Small intestine (tissue), 7 donors: ENCODE measurements at regions not wholly inside any gene's neighbourhood (a gene's known extent, or its start where the extent isn't known, plus 50 kb on each side); places are given as distances from the start of the nearest gene placed in this dataset.

Experiments used
- DNase-seq, 2 donors: peaks; one replicate each; pipeline versions ENCODE4 v3.0.0 to v3.0.0-alpha.2; 2013
- FAIRE-seq: peaks from 2 replicates; lab custom pipeline; 2012; peaks lifted over from hg19 to GRCh38; lab: Jason Lieb, UNC
- H3K27ac ChIP-seq, 3 donors: one replicate each; pipeline ENCODE4 v1.5.1; 2013; ENCODE audit warnings: low read length in 2 of 3, mild to moderate bottlenecking in 2 of 3, control low read depth in 1 of 3, inconsistent platforms in 1 of 3, low read depth in 1 of 3, moderate library complexity in 1 of 3
- H3K27me3 ChIP-seq, 3 donors: one replicate each; pipeline ENCODE4 v1.6.1; 2013; ENCODE audit warnings: low read length in 3 of 3, inconsistent platforms in 1 of 3; ENCODE audit not compliant: control insufficient read depth in 3 of 3, insufficient read depth in 3 of 3
- H3K36me3 ChIP-seq, 3 donors: one replicate each; pipeline ENCODE4 v1.6.1; 2013; ENCODE audit warnings: low read length in 3 of 3, inconsistent platforms in 1 of 3, low read depth in 1 of 3, mild to moderate bottlenecking in 1 of 3, moderate library complexity in 1 of 3; ENCODE audit not compliant: control insufficient read depth in 3 of 3, insufficient read depth in 2 of 3
- H3K4me1 ChIP-seq, 3 donors: one replicate each; pipeline ENCODE4 v1.6.1; 2013; ENCODE audit warnings: low read length in 2 of 3, inconsistent platforms in 1 of 3, low read depth in 1 of 3, mild to moderate bottlenecking in 1 of 3, moderate library complexity in 1 of 3; ENCODE audit not compliant: control insufficient read depth in 3 of 3, insufficient read depth in 2 of 3
- H3K4me3 ChIP-seq, 3 donors: one replicate each; pipeline ENCODE4 v1.5.1; 2013; ENCODE audit warnings: low read length in 3 of 3, control low read depth in 1 of 3, inconsistent platforms in 1 of 3, low read depth in 1 of 3, mild to moderate bottlenecking in 1 of 3, moderate library complexity in 1 of 3
- H3K9me3 ChIP-seq, 2 donors: one replicate each; pipeline ENCODE4 v1.6.1; 2013; ENCODE audit warnings: low read depth in 1 of 2, low read length in 1 of 2; ENCODE audit not compliant: control insufficient read depth in 2 of 2, insufficient read depth in 1 of 2
- WGBS, 3 donors: extraction: QIAGEN DNeasy Blood & Tissue Kit; methylation state at CpG; one replicate each; pipeline ENCODE4 v1.1.7; 2013; 5-methylcytosine and 5-hydroxymethylcytosine counted together
- donor health status: healthy with polysubstance abuse.
- donor health status: control.
- donor health status: control.
- donor health status: Bipolar disorder and iron deficiency.
- donor health status: healthy.

- Histone ChIP-seq H3K4me1 (no peaks in the 10 kb centered on the region), H3K27me3 (no peaks in the 10 kb centered on the region), H3K4me3 (no peak overlapping the region), H3K36me3 (no peaks in the 10 kb centered on the region), H3K27ac (no peak overlapping the region), H3K9me3 (peaks cover 0 to 6% of the 10 kb centered on the region in 2 donors)
- WGBS, 3 donors: 16 to 50% (median 35%) methylated on average over 1 of the region's 1 CpG
- FAIRE-seq: no peak
- no peak for DNase-seq
These were observed 581.8 kb downstream of the TAF11L14 start for GRCh38 chr5:18216016-18216415.

GRCh38 chr5:18216729-18217128 is 582.5 kb downstream of the TAF11L14 start:
- no peaks in the 10 kb centered on the region for H3K4me1 ChIP-seq
- FAIRE-seq: no peak

GRCh38 chr5:18219241-18219640 is 585.0 kb downstream of the TAF11L14 start:
- H3K36me3 ChIP-seq: no peaks in the 10 kb centered on the region

More at GRCh38 chr5:18216729-18217128, 582.5 kb downstream of the TAF11L14 start:
- peaks cover 0 to 6% of the 10 kb centered on the region in 2 donors for H3K9me3 ChIP-seq
- no peak overlapping the region for H3K4me3 ChIP-seq
- no peak overlapping the region for H3K27ac ChIP-seq
- H3K27me3 ChIP-seq: no peaks in the 10 kb centered on the region
- WGBS, 3 donors: 76 to 82% (median 76%) methylated on average over 3 of the region's 3 CpGs
- no peaks in the 10 kb centered on the region for H3K36me3 ChIP-seq
- no peak for DNase-seq

GRCh38 chr5:18220631-18221030 is 586.4 kb downstream of the TAF11L14 start:
- DNase-seq: no peak
- H3K4me3 ChIP-seq: no peak overlapping the region
- no peaks in the 10 kb centered on the region for H3K36me3 ChIP-seq
- H3K27me3 ChIP-seq: no peaks in the 10 kb centered on the region
- WGBS, 3 donors: 79 to 87% (median 84%) methylated on average over 1 of the region's 1 CpG
- H3K4me1 ChIP-seq: no peaks in the 10 kb centered on the region
- no peak for FAIRE-seq
- no peak overlapping the region for H3K27ac ChIP-seq
- H3K9me3 ChIP-seq: peaks cover 1 to 14% of the 10 kb centered on the region in 2 donors

More at GRCh38 chr5:18219241-18219640, 585.0 kb downstream of the TAF11L14 start:
- FAIRE-seq (no peak), DNase-seq (no peak)
- Histone ChIP-seq H3K27ac (no peak overlapping the region), H3K9me3 (peaks cover 1 to 14% of the 10 kb centered on the region in 2 donors), H3K4me3 (no peak overlapping the region), H3K27me3 (no peaks in the 10 kb centered on the region), H3K4me1 (no peaks in the 10 kb centered on the region)
- 85 to 93% (median 90%) methylated on average over 1 of the region's 1 CpG for WGBS, 3 donors

- no peak for FAIRE-seq
- H3K27ac ChIP-seq: no peak overlapping the region
- no peaks in the 10 kb centered on the region for H3K27me3 ChIP-seq
- no peaks in the 10 kb centered on the region for H3K36me3 ChIP-seq
- H3K4me1 ChIP-seq: no peaks in the 10 kb centered on the region
- no peak overlapping the region for H3K4me3 ChIP-seq
- no peak for DNase-seq
- H3K9me3 ChIP-seq: no peaks in the 10 kb centered on the region
These were observed 602.1 kb downstream of the TAF11L14 start for GRCh38 chr5:18236386-18236785.

- DNase-seq (no peak), FAIRE-seq (no peak)
- H3K9me3 ChIP-seq: peaks cover 0 to 4% of the 10 kb centered on the region in 2 donors
- H3K4me3 ChIP-seq: no peak overlapping the region
- H3K27ac ChIP-seq: no peak overlapping the region
- no peaks in the 10 kb centered on the region for H3K27me3 ChIP-seq
- no peaks in the 10 kb centered on the region for H3K4me1 ChIP-seq
- H3K36me3 ChIP-seq: no peaks in the 10 kb centered on the region
- 78 to 81% (median 78%) methylated on average over 2 of the region's 2 CpGs for WGBS, 3 donors
These were observed 604.1 kb downstream of the TAF11L14 start for GRCh38 chr5:18238321-18238720.

GRCh38 chr5:18240971-18241370 is 606.7 kb downstream of the TAF11L14 start:
- no peak overlapping the region for H3K4me3 ChIP-seq
- no peak overlapping the region for H3K27ac ChIP-seq
- peaks cover 0 to 9% of the 10 kb centered on the region in 2 donors for H3K9me3 ChIP-seq
- no peaks in the 10 kb centered on the region for H3K27me3 ChIP-seq
- H3K4me1 ChIP-seq: no peaks in the 10 kb centered on the region
- WGBS, 3 donors: 79 to 93% (median 81%) methylated on average over 1 of the region's 1 CpG
- no peak for DNase-seq
- H3K36me3 ChIP-seq: no peaks in the 10 kb centered on the region
- FAIRE-seq: no peak

GRCh38 chr5:18243846-18244245 is 609.6 kb downstream of the TAF11L14 start:
- H3K4me1 ChIP-seq: no peaks in the 10 kb centered on the region
- no peak overlapping the region for H3K27ac ChIP-seq
- FAIRE-seq (no peak), DNase-seq (no peak)
- H3K9me3 ChIP-seq: peaks cover 0 to 9% of the 10 kb centered on the region in 2 donors
- H3K4me3 ChIP-seq: no peak overlapping the region
- WGBS, 3 donors: 64 to 78% (median 70%) methylated on average over 2 of the region's 2 CpGs
- no peaks in the 10 kb centered on the region for H3K36me3 ChIP-seq
- no peaks in the 10 kb centered on the region for H3K27me3 ChIP-seq

- Histone ChIP-seq H3K27me3 (no peaks in the 10 kb centered on the region), H3K9me3 (peaks cover 0 to 9% of the 10 kb centered on the region in 2 donors), H3K4me1 (no peaks in the 10 kb centered on the region), H3K4me3 (no peak overlapping the region), H3K27ac (no peak overlapping the region), H3K36me3 (no peaks in the 10 kb centered on the region)
- FAIRE-seq: no peak
- no peak for DNase-seq
These were observed 610.0 kb downstream of the TAF11L14 start for GRCh38 chr5:18244309-18244708.
